ENCODE measurements at regions not wholly inside any gene's neighbourhood (a gene's known extent, or its start where the extent isn't known, plus 50 kb on each side); places are given as distances from the start of the nearest gene placed in this dataset.

GRCh38 chr22:23405366-23405851, 174.7 kb downstream of the IGLL1 start:
- no peak for TF ChIP-seq CTCF (conservative IDR thresholded peaks at IDR 0.05; ENCODE audit: low read length)
- no peak for TF ChIP-seq EZH2phosphoT487 (IDR thresholded peaks at IDR 0.05; ENCODE audit: borderline replicate concordance, low read depth, low read length)

Data from OCI-LY7 (cell line).